ENCODE measurements at regions not wholly inside any gene's neighbourhood (a gene's known extent, or its start where the extent isn't known, plus 50 kb on each side); places are given as distances from the start of the nearest gene placed in this dataset.

DNA sequence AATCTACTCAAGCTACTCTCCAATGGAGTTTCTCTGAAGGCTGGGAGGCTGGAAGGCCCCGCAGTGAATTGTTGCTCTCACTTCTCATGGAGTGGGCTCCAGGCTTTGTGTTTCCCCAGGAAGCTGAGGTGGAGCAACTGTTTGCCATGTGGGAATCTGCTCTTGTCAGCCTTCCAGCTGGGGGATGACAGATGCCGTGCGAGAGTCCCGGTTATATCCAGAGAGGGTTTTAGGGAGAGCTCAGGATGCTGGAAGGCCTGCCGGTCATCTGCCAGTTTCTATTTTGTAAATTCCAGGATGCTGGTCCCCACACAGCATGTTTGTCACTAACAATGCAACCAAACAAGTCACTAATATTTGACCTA, 98.2 kb upstream of the NAA20 start:
- TF ChIP-seq EZH2 (IDR thresholded peaks at IDR 0.05; ENCODE audit: borderline replicate concordance, low read depth, low read length, severe bottlenecking), result no peak
- TF ChIP-seq, protein P1, sequence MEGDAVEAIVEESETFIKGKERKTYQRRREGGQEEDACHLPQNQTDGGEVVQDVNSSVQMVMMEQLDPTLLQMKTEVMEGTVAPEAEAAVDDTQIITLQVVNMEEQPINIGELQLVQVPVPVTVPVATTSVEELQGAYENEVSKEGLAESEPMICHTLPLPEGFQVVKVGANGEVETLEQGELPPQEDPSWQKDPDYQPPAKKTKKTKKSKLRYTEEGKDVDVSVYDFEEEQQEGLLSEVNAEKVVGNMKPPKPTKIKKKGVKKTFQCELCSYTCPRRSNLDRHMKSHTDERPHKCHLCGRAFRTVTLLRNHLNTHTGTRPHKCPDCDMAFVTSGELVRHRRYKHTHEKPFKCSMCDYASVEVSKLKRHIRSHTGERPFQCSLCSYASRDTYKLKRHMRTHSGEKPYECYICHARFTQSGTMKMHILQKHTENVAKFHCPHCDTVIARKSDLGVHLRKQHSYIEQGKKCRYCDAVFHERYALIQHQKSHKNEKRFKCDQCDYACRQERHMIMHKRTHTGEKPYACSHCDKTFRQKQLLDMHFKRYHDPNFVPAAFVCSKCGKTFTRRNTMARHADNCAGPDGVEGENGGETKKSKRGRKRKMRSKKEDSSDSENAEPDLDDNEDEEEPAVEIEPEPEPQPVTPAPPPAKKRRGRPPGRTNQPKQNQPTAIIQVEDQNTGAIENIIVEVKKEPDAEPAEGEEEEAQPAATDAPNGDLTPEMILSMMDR (IDR thresholded peaks at IDR 0.05; ENCODE audit: borderline replicate concordance, extremely low read depth, low read length, poor library complexity, severe bottlenecking), result no peak

Data from DND-41 (cell line).